HL-60 (cell line): ENCODE measurements at regions not wholly inside any gene's neighbourhood (a gene's known extent, or its start where the extent isn't known, plus 50 kb on each side); places are given as distances from the start of the nearest gene placed in this dataset.

Experiments
- DNase-seq, 2 experiments: peaks; one replicate each; pipeline ENCODE4 v3.0.0-alpha.2; 2010 to 2020; ENCODE audit warnings: low read depth in 1 of 2, low spot score in 1 of 2
- H3K27ac ChIP-seq: fragments of 250-450 bp; sonication (Bioruptor Pico); replicated peaks from 2 replicates; pipeline ENCODE4 v1.5.1; 2020; ENCODE audit warnings: mild to moderate bottlenecking, moderate library complexity
- H3K27me3 ChIP-seq: fragments of 250-450 bp; sonication (Bioruptor Pico); 2 replicates; pipeline ENCODE4 v1.5.1; 2021; ENCODE audit warnings: mild to moderate bottlenecking, moderate library complexity; ENCODE audit not compliant: insufficient read depth, poor library complexity, severe bottlenecking
- H3K4me3 ChIP-seq: replicated peaks from 2 replicates; pipeline ENCODE4 v1.5.1; 2011; ENCODE audit warnings: mild to moderate bottlenecking, control low read depth, low read length; ENCODE audit not compliant: insufficient read depth
- CTCF ChIP-seq: IDR thresholded peaks from one replicate; pipeline ENCODE4 v1.5.1; 2011; ENCODE audit warnings: low read length, control low read depth, inconsistent platforms; ENCODE audit not compliant: insufficient read depth
- GABPA ChIP-seq: IDR thresholded peaks from 2 replicates; pipeline ENCODE4 v1.6.1; 2012; ENCODE audit warnings: low read depth
- POLR2AphosphoS5 ChIP-seq: IDR thresholded peaks from 2 replicates; pipeline ENCODE4 v1.6.1; 2012; ENCODE audit warnings: low read depth
- REST ChIP-seq: IDR thresholded peaks from 2 replicates; pipeline ENCODE4 v1.6.1; 2012; ENCODE audit warnings: low read depth; ENCODE audit not compliant: insufficient replicate concordance
- SPI1 ChIP-seq: IDR thresholded peaks from 2 replicates; pipeline ENCODE4 v1.6.1; 2012; ENCODE audit warnings: low read depth, mild to moderate bottlenecking, borderline replicate concordance

DNA sequence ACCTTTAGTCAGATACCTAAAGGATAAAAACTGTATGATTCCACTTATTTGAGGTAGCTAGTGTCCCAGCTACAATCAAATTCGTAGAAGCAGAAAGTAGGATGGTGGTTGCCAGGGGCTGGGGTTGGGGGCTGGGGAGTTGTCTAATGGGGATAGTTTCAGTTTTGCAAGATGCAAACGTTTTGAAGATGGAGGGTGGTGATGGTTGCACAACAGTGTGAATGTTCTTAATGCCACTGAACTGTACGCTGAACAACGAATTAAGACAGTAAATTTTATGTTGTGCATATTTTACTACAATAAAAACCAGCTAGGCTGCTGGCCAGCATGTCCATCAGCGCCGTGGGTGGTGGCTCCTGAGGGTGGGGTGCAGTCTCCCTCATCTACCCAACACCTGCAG lies 137.8 kb downstream of the GADD45G start:
- TF ChIP-seq SPI1, result no peak
- no peak for TF ChIP-seq GABPA
- no peak for TF ChIP-seq POLR2AphosphoS5
- no peak for TF ChIP-seq REST
- TF ChIP-seq CTCF, result no peak
- H3K27me3 ChIP-seq, result no peaks in the 10 kb centered on the region
- H3K4me3 ChIP-seq, result no peak overlapping the region
- no peak for DNase-seq
- no peak overlapping the region for H3K27ac ChIP-seq

DNA sequence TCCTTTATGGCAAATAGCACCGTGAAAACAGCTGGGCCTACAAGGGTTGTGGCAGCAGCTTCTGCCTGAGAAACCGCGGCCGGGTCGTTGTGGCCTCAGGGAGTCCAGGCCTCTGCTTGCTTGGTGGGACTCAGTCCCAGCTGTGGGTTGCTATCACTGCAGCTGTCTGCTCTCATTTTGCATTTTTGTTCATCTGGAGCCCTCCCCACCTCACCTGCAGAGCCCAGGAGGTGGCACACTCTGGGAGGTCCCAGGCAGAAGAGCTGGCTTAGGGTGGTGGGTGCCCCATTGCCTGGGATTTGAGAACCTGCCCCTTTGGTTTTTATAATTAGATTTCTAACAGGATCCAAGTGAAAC lies 138.4 kb downstream of the GADD45G start:
- Histone ChIP-seq H3K27ac (no peak overlapping the region), H3K4me3 (no peak overlapping the region), H3K27me3 (no peaks in the 10 kb centered on the region)
- no peak for TF ChIP-seq SPI1
- no peak for TF ChIP-seq REST
- no peak for TF ChIP-seq CTCF
- TF ChIP-seq GABPA, result no peak
- no peak for TF ChIP-seq POLR2AphosphoS5
- no peak for DNase-seq

DNA sequence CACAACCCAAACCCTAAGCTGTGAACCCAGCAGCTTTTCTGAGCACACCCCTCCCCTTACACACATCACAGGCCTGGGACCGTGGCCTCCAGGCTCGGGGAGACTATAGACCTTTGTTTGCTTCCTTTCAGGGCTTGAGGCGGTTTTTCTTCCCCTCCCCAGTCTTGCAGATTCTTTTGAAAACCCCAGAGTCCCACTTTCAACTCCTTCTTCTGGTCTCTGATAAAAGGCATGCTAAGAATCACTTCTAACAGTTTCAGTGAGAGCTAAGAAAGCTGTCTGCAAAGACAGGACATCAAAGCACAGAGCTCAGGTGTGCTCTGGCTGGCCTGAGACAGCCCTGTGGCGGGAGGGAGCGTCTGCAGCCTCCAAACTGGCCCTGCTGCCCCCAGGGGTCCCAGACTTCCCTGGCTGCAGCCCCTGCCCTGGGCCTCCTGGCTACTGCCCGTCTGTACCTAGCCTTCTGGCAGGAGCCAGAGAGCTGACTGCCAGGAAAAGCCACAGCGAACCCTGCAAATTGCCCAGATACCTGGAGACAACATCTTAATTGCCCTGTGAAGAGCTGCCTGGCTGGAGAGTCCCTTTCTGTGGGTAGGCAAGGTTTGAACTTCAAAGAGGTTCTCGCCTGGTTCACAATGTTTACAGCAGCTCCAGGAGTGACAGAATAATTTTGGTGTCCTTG lies 138.9 kb downstream of the GADD45G start:
- H3K27me3 ChIP-seq, result no peaks in the 10 kb centered on the region
- no peak overlapping the region for H3K4me3 ChIP-seq
- TF ChIP-seq SPI1 (no peak), GABPA (no peak), POLR2AphosphoS5 (no peak), CTCF (no peak), REST (no peak)
- H3K27ac ChIP-seq, result no peak overlapping the region
- DNase-seq, result no peak
